ENCODE measurements at regions not wholly inside any gene's neighbourhood (a gene's known extent, or its start where the extent isn't known, plus 50 kb on each side); places are given as distances from the start of the nearest gene placed in this dataset.
"Not testable (repeated sequence)": the region's sequence is repeated elsewhere in the genome, so short reads cannot be mapped to it uniquely, and the experiment has no call there.

DNA sequence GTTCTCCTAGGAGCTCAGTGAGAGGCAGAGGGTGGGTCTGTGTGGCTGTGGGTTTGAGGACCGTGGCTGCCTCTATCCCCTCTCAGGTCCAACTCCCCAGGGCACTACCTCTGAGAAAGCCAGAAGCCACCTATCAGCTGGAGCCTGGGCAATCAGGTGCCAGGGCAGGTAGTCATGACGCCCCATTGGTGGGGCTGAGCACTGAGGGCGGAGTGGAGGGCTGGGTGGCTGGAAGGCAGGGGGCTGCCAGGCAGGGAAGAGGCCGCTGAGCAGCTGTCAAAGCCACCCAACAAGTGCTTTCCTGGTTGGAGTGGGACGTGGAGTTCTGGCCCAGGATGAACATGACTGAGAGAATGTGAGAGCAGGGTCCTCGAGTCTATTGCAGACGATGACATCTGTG is 164.9 kb upstream of the AJAP1 start:
- H3K4me1 ChIP-seq (ENCODE audit: low read depth), result no peaks in the 10 kb centered on the region
- no peak overlapping the region for H3K4me3 ChIP-seq
- intact Hi-C loops (cut with DNase I, micrococcal nuclease), result no loop called here
- no peaks in the 10 kb centered on the region for H3K36me3 ChIP-seq (ENCODE audit: low read depth)
- TF ChIP-seq, protein P1, sequence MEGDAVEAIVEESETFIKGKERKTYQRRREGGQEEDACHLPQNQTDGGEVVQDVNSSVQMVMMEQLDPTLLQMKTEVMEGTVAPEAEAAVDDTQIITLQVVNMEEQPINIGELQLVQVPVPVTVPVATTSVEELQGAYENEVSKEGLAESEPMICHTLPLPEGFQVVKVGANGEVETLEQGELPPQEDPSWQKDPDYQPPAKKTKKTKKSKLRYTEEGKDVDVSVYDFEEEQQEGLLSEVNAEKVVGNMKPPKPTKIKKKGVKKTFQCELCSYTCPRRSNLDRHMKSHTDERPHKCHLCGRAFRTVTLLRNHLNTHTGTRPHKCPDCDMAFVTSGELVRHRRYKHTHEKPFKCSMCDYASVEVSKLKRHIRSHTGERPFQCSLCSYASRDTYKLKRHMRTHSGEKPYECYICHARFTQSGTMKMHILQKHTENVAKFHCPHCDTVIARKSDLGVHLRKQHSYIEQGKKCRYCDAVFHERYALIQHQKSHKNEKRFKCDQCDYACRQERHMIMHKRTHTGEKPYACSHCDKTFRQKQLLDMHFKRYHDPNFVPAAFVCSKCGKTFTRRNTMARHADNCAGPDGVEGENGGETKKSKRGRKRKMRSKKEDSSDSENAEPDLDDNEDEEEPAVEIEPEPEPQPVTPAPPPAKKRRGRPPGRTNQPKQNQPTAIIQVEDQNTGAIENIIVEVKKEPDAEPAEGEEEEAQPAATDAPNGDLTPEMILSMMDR (IDR thresholded peaks at IDR 0.05), result no peak
- no peak for DNase-seq
- no peaks in the 10 kb centered on the region for H3K9me3 ChIP-seq
- ATAC-seq, result no peak

DNA sequence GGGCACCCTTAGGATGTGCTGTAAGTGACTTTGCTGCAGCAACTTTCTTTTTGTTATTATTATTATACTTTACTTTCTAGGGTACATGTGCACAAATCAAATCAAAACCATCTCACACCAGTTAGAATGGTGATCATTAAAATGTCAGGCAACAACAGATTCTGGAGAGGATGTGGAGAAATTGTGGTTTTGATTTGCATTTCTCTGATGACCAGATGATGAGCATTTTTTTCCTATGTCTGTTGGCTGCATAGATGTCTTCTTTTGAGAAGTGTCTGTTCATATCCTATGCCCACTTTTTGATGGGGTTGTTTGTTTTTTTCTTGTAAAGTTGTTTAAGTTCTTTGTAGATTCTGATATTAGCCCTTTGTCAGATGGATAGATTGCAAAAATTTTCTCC is 164.4 kb upstream of the AJAP1 start:
- H3K36me3 ChIP-seq (ENCODE audit: low read depth); H3K4me3 ChIP-seq; ATAC-seq; intact Hi-C loops (cut with DNase I, micrococcal nuclease); DNase-seq; H3K9me3 ChIP-seq; H3K4me1 ChIP-seq (ENCODE audit: low read depth): not testable (repeated sequence)

DNA sequence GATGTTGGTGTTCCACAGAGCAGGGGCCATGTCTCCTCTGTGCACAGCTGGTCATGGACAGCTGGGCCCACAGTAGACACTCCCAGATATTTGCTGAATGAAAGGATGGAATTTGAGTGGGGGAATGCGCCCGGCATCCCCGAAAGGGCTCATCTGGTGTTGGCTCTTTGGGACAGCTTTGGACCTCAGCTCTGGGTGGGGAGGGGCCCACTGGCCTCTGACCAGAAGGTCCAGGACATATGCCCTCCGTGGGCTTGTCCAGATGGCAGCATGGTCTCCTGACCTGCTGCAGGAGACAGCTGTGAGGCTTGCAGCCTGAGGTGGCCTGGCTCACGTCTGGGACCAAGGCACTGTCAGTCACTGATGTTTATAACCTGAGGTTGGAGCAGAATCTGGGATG is 160.4 kb upstream of the AJAP1 start:
- H3K9me3 ChIP-seq, result no peaks in the 10 kb centered on the region
- no peaks in the 10 kb centered on the region for H3K4me1 ChIP-seq (ENCODE audit: low read depth)
- TF ChIP-seq, protein P1 (IDR thresholded peaks at IDR 0.05), result no peak
- intact Hi-C loops (cut with DNase I, micrococcal nuclease), result no loop called here
- no peaks in the 10 kb centered on the region for H3K36me3 ChIP-seq (ENCODE audit: low read depth)
- ATAC-seq, result no peak
- no peak for DNase-seq
- H3K4me3 ChIP-seq, result no peak overlapping the region

DNA sequence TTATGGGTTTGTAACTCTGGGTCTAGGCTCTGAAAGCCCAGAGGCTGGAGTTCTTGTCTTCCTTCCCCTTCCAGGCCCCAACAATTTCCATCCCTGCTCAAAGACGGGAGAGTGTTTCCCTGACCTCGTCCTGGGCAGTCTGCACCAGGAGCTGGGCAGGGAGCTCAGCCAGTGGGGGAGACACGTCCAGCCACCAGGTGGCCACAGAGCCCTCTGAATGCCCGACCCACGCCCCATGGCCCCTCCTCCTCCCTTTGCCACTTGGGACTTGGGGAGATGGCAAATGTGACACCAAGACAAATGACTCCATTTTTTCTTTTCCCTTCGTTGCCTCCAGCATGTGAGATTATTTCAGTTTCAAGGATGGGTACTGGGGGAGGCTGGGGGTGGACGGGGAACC is 159.9 kb upstream of the AJAP1 start:
- no peaks in the 10 kb centered on the region for H3K4me1 ChIP-seq (ENCODE audit: low read depth)
- H3K36me3 ChIP-seq (ENCODE audit: low read depth), result no peaks in the 10 kb centered on the region
- TF ChIP-seq, protein P1 (IDR thresholded peaks at IDR 0.05), result no peak
- DNase-seq, result no peak
- intact Hi-C loops (cut with DNase I, micrococcal nuclease), result no loop called here
- ATAC-seq, result no peak
- no peaks in the 10 kb centered on the region for H3K9me3 ChIP-seq
- H3K4me3 ChIP-seq, result no peak overlapping the region

DNA sequence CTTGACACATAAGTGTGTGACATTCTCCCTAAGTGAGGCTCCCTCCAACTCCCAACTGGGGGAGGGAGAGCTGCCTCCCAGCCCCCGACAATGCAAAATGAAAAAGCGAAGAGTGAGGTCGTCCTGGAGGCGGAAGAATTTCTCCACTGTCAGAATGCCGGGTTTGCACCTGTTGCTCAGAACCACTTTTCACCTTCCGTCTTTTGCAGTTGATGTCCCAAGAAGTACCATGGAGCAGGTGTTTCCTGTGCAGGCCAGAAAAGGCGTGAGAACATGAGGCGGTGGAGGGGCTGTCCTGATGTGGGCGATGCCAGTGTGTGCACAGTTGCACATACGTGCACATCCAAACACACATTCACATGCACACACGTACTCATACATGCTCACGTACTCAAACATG is 158.6 kb upstream of the AJAP1 start:
- no peak for ATAC-seq
- H3K9me3 ChIP-seq, result no peaks in the 10 kb centered on the region
- TF ChIP-seq, protein P1 (IDR thresholded peaks at IDR 0.05), result no peak
- no peak overlapping the region for H3K4me3 ChIP-seq
- no peaks in the 10 kb centered on the region for H3K4me1 ChIP-seq (ENCODE audit: low read depth)
- intact Hi-C loops (cut with DNase I, micrococcal nuclease), result no loop called here
- no peaks in the 10 kb centered on the region for H3K36me3 ChIP-seq (ENCODE audit: low read depth)
- DNase-seq, result no peak

DNA sequence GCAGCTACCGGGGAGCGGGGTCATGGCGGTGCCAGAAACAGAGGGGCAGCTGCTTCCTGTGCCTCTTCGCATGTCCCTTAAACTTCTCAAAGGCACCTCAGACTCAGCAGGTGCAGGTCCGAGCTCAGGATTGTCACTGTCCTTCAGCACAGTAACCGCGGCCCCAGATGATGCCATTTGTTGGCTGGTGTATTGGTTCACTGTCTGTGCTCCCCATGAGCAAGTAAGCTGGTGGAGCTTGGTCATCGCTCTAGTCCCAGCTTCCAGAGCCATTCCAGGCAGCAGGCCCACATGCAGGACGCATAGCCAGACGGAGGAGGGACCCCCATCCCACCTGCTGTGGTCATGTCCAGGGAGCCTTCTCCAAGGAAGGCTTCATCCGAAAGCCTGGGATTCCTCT is 154.0 kb upstream of the AJAP1 start:
- no peak for ATAC-seq
- no peaks in the 10 kb centered on the region for H3K4me1 ChIP-seq (ENCODE audit: low read depth)
- no peak for DNase-seq
- no peak overlapping the region for H3K4me3 ChIP-seq
- H3K36me3 ChIP-seq (ENCODE audit: low read depth), result no peaks in the 10 kb centered on the region
- intact Hi-C loops (cut with DNase I, micrococcal nuclease), result no loop called here
- no peaks in the 10 kb centered on the region for H3K9me3 ChIP-seq
- TF ChIP-seq, protein P1 (IDR thresholded peaks at IDR 0.05), result no peak

Measured in mucosa of descending colon (tissue), 3 donors.